ENCODE measurements at regions not wholly inside any gene's neighbourhood (a gene's known extent, or its start where the extent isn't known, plus 50 kb on each side); places are given as distances from the start of the nearest gene placed in this dataset.

GRCh38 chr12:40508421-40508820, 183.8 kb upstream of the CNTN1 start:
- Histone ChIP-seq H3K27ac (ENCODE audit: low read depth in 1 of 2, low read length in 1 of 2) (no peak overlapping the region), H3K9ac (ENCODE audit: insufficient read depth in 1 of 2, low read length in 2 of 2) (no peak overlapping the region), H3K4me1 (ENCODE audit: control insufficient read depth in 5 of 5, insufficient read depth in 5 of 5, low read length in 5 of 5) (peaks cover 0 to 4% (median 0%) of the 10 kb centered on the region in 5 donors), H3K4me3 (no peak overlapping the region), H3K27me3 (ENCODE audit: control insufficient read depth in 3 of 3, insufficient read depth in 3 of 3, low read length in 2 of 3) (no peaks in the 10 kb centered on the region), H3K36me3 (ENCODE audit: control insufficient read depth in 4 of 4, insufficient read depth in 4 of 4, low read length in 4 of 4) (no peaks in the 10 kb centered on the region), H3K9me3 (ENCODE audit: control insufficient read depth in 4 of 4, insufficient read depth in 3 of 4, low read length in 3 of 4) (peaks cover 0 to 2% (median 0%) of the 10 kb centered on the region in 4 donors)
- ATAC-seq (ENCODE audit: insufficient read depth, low FRiP score) (no peak), DNase-seq (peak; percentile 17 to 65 (median 50))
- WGBS, 2 donors = 35 to 72% methylated on average over 1 of the region's 1 CpG
- TF ChIP-seq CTCF (IDR thresholded peaks at IDR 0.05; ENCODE audit: control extremely low read depth, extremely low read depth) = no peak

GRCh38 chr12:40511341-40511740, 180.9 kb upstream of the CNTN1 start:
- DNase-seq (no peak), ATAC-seq (ENCODE audit: insufficient read depth, low FRiP score) (no peak)
- Histone ChIP-seq H3K9me3 (ENCODE audit: control insufficient read depth in 4 of 4, insufficient read depth in 3 of 4, low read length in 3 of 4) (peaks cover 0 to 2% (median 0%) of the 10 kb centered on the region in 4 donors), H3K4me1 (ENCODE audit: control insufficient read depth in 5 of 5, insufficient read depth in 5 of 5, low read length in 5 of 5) (peaks cover 0 to 4% (median 0%) of the 10 kb centered on the region in 5 donors), H3K27ac (ENCODE audit: low read depth in 1 of 2, low read length in 1 of 2) (no peak overlapping the region), H3K4me3 (no peak overlapping the region), H3K36me3 (ENCODE audit: control insufficient read depth in 4 of 4, insufficient read depth in 4 of 4, low read length in 4 of 4) (no peaks in the 10 kb centered on the region), H3K9ac (ENCODE audit: insufficient read depth in 1 of 2, low read length in 2 of 2) (no peak overlapping the region), H3K27me3 (ENCODE audit: control insufficient read depth in 3 of 3, insufficient read depth in 3 of 3, low read length in 2 of 3) (no peaks in the 10 kb centered on the region)
- no peak for TF ChIP-seq CTCF (IDR thresholded peaks at IDR 0.05; ENCODE audit: control extremely low read depth, extremely low read depth)
- 66 to 80% methylated on average over 5 of the region's 5 CpGs for WGBS, 2 donors

GRCh38 chr12:40515041-40515816, 177.0 kb upstream of the CNTN1 start:
- no peak overlapping the region for H3K4me3 ChIP-seq
- H3K27ac ChIP-seq (ENCODE audit: low read depth in 1 of 2, low read length in 1 of 2) = no peak overlapping the region
- H3K36me3 ChIP-seq (ENCODE audit: control insufficient read depth in 4 of 4, insufficient read depth in 4 of 4, low read length in 4 of 4) = no peaks in the 10 kb centered on the region
- no peak overlapping the region for H3K9ac ChIP-seq (ENCODE audit: insufficient read depth in 1 of 2, low read length in 2 of 2)
- H3K4me1 ChIP-seq (ENCODE audit: control insufficient read depth in 5 of 5, insufficient read depth in 5 of 5, low read length in 5 of 5) = no peaks in the 10 kb centered on the region
- no peaks in the 10 kb centered on the region for H3K27me3 ChIP-seq (ENCODE audit: control insufficient read depth in 3 of 3, insufficient read depth in 3 of 3, low read length in 2 of 3)
- peaks cover 0 to 2% (median 0%) of the 10 kb centered on the region in 4 donors for H3K9me3 ChIP-seq (ENCODE audit: control insufficient read depth in 4 of 4, insufficient read depth in 3 of 4, low read length in 3 of 4)
- WGBS, 2 donors = 33 to 52% methylated on average over 5 of the region's 5 CpGs
- DNase-seq = no peak
- TF ChIP-seq CTCF (IDR thresholded peaks at IDR 0.05; ENCODE audit: control extremely low read depth, extremely low read depth) = no peak
- ATAC-seq (ENCODE audit: insufficient read depth, low FRiP score) = no peak
